AG04449 (cell line): ENCODE measurements at regions not wholly inside any gene's neighbourhood (a gene's known extent, or its start where the extent isn't known, plus 50 kb on each side); places are given as distances from the start of the nearest gene placed in this dataset.

Experiments used
- CTCF ChIA-PET: fragments of 350-600 bp; formaldehyde crosslinking; extraction: SDS; loops from one replicate; lab custom pipeline; 2021; ENCODE audit warnings: antibody characterized with exemption; lab: Yijun Ruan, JAX
- POLR2A ChIA-PET: fragments of 400-600, 350-600 bp; formaldehyde crosslinking; extraction: SDS; loops from one replicate; lab custom pipeline; 2020; ENCODE audit warnings: antibody characterized with exemption, inconsistent platforms; lab: Yijun Ruan, JAX
- DNase-seq: peaks from one replicate; pipeline ENCODE4 v3.0.0-alpha.2; 2010; ENCODE audit warnings: low read depth, low spot score
- H3K4me3 ChIP-seq: 2 replicates; pipeline ENCODE4 v1.5.1; 2011; ENCODE audit warnings: low read depth, mild to moderate bottlenecking, control low read depth, low read length
- TF ChIP-seq, protein P1 (sequence below): IDR thresholded peaks from one replicate; pipeline ENCODE4 v1.5.1; 2011; ENCODE audit warnings: mild to moderate bottlenecking, moderate library complexity, low read length, control low read depth, inconsistent platforms; ENCODE audit not compliant: insufficient read depth; ENCODE audit errors: missing control alignments

DNA sequence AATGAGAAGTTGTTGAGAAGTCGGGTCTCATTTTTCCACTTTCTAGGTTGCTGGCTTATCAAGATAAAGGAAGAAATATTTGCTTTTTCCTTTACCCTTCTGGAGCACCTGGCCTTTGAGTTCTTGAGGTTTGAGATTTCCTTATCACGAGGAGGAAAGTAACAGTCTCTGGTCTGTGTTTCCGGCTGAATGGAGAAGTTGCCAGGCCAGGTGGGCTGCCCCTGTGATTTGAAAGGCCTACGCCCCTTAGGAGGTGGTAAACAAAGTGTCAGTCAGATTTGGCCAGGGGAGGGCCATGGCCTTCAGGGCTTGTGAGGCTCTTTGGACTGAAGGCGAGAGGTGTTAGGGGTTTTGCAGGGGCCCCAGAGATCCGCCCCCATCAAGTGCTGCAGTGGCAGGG, 156.7 kb upstream of the HAAO start:
- TF ChIP-seq, protein P1, sequence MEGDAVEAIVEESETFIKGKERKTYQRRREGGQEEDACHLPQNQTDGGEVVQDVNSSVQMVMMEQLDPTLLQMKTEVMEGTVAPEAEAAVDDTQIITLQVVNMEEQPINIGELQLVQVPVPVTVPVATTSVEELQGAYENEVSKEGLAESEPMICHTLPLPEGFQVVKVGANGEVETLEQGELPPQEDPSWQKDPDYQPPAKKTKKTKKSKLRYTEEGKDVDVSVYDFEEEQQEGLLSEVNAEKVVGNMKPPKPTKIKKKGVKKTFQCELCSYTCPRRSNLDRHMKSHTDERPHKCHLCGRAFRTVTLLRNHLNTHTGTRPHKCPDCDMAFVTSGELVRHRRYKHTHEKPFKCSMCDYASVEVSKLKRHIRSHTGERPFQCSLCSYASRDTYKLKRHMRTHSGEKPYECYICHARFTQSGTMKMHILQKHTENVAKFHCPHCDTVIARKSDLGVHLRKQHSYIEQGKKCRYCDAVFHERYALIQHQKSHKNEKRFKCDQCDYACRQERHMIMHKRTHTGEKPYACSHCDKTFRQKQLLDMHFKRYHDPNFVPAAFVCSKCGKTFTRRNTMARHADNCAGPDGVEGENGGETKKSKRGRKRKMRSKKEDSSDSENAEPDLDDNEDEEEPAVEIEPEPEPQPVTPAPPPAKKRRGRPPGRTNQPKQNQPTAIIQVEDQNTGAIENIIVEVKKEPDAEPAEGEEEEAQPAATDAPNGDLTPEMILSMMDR: no peak

GRCh38 chr2:42947809-42948600, 155.6 kb upstream of the HAAO start:
- no peak for DNase-seq
- TF ChIP-seq, protein P1: no peak
- ChIA-PET POLR2A (interaction anchor here (0.7 to 1.2 kb wide), 2 partner anchors 274 to 278 kb away, joined by 4 to 5 read pairs; partner anchors contain the start of gene ZFP36L2), CTCF (interaction anchor here (0.6 to 9.2 kb wide), 46 partner anchors 9 to 663 kb away, joined by 3 to 293 read pairs (median 4); partner anchors contain the start of gene ZFP36L2)
- no peak overlapping the region for H3K4me3 ChIP-seq

More for the DNA sequence above, 156.7 kb upstream of the HAAO start:
- ChIA-PET CTCF (interaction anchor here (1.5 to 7.1 kb wide), 4 partner anchors 277 to 536 kb away, joined by 3 to 293 read pairs (median 63); partner anchors contain the start of gene ZFP36L2), POLR2A (no interaction called here)
- no peak for DNase-seq
- no peak overlapping the region for H3K4me3 ChIP-seq

DNA sequence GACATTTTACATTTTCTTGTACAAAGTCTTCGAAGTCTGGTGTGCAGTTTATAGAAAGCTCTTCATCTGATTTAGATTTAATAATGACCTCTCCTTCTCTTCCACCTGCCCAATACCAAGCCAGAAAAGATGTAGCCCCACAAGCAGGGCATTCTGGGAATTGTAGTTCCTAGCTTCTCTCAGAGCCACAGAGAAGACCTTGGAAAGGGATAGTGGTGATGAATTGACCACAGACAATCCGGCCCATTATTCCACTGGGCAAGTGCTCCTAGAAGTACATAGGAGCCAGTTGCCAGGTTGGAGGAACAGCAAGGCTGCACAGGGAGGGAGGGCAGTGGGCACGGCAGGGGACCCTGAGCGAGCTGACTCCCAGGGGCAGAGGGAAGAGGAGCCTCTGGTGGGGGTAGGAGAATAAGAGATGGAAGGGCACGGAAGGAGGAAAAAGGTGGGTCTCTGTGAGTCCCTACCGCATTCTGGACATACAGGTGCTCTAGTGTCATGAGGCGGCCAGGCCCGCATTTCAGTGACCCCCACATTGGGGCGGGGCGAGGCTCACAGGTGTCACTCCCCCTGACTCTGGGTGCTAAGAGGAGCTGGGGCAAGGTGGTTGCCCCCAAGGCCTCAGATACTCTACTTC, 152.5 kb upstream of the HAAO start:
- ChIA-PET POLR2A (interaction anchor here (0.7 to 0.9 kb wide), 3 partner anchors 25 to 282 kb away, joined by 3 to 4 read pairs (median 3); partner anchors contain the start of gene ZFP36L2), CTCF (interaction anchor here (0.7 to 9.2 kb wide), 14 partner anchors 14 to 665 kb away, joined by 3 to 293 read pairs (median 27); partner anchors contain the start of gene ZFP36L2)
- H3K4me3 ChIP-seq: no peak overlapping the region
- no peak for DNase-seq
- TF ChIP-seq, protein P1: no peak

GRCh38 chr2:42942990-42943493, 150.7 kb upstream of the HAAO start:
- no peak overlapping the region for H3K4me3 ChIP-seq
- TF ChIP-seq, protein P1: no peak
- DNase-seq: no peak
- CTCF ChIA-PET: interaction anchor here (0.7 to 9.2 kb wide), 6 partner anchors 12 to 599 kb away, joined by 3 to 293 read pairs (median 78); partner anchors contain the start of gene ZFP36L2
- POLR2A ChIA-PET: no interaction called here

GRCh38 chr2:42942214-42942989, 150.0 kb upstream of the HAAO start:
- TF ChIP-seq, protein P1: no peak
- H3K4me3 ChIP-seq: no peak overlapping the region
- POLR2A ChIA-PET: no interaction called here
- DNase-seq: no peak
- CTCF ChIA-PET: interaction anchor here (0.7 to 9.2 kb wide), 6 partner anchors 11 to 600 kb away, joined by 3 to 293 read pairs (median 52); partner anchors contain the start of gene ZFP36L2
